Erythroblast (primary cell): ENCODE measurements at regions not wholly inside any gene's neighbourhood (a gene's known extent, or its start where the extent isn't known, plus 50 kb on each side); places are given as distances from the start of the nearest gene placed in this dataset.

Source experiments
- GATA1 ChIP-seq: IDR thresholded peaks from 2 replicates; pipeline ENCODE4 v1.6.1; 2011; ENCODE audit warnings: low read depth, mild to moderate bottlenecking, control low read depth, low read length, moderate library complexity
- POLR2A ChIP-seq: IDR thresholded peaks from 2 replicates; pipeline ENCODE4 v1.6.1; 2011; ENCODE audit warnings: mild to moderate bottlenecking, low read length

GRCh38 chr6:167717455-167717854 lies 109.3 kb upstream of the AFDN start:
- TF ChIP-seq POLR2A: no peak
- TF ChIP-seq GATA1: no peak
